ENCODE measurements at regions not wholly inside any gene's neighbourhood (a gene's known extent, or its start where the extent isn't known, plus 50 kb on each side); places are given as distances from the start of the nearest gene placed in this dataset.

DNA sequence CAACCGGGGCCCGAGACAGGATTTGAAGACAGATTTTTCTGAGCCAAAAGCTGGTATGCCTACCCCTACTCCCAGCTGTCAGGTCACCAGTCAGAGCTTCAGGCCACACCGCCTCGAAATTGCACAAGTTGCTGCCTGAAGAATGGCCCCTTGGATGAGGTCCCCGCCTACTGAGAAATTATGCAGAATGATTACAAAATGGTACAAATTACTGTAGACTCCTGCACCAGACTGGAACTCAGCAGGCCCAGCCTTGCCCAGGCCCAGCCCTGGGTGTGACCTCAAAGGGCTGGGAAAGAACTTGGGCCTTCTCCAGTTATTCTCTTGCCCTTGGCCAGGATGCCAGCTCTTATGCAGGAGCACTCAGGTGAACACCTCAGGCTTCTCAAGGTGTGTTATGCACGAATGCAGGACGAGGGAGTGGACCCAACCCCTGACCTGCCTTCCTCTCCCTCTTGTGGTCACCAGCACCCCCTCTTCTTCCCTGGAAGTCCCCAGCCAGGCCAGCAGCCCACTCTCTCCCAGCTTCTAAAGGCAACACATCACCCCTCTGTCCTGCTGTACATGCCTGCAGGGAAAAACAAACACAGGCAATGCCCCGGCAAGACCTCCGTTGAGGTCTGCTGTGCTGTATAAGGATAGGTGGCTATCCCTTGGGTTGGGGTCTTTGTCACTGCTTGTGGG lies 88.7 kb upstream of the NAA20 start:
- Histone ChIP-seq H3K27me3 (ENCODE audit: insufficient read depth, low read length, poor library complexity) (no peaks in the 10 kb centered on the region), H2AFZ (ENCODE audit: low read depth, low read length) (no peak overlapping the region), H3K9me3 (ENCODE audit: insufficient read depth, low read length, severe bottlenecking) (no peaks in the 10 kb centered on the region), H3K4me2 (ENCODE audit: insufficient read depth, low read length) (no peak overlapping the region), H3K36me3 (ENCODE audit: insufficient read depth, low read length) (no peaks in the 10 kb centered on the region), H3K4me1 (ENCODE audit: insufficient read depth, low read length) (no peaks in the 10 kb centered on the region), H4K20me1 (ENCODE audit: insufficient read depth, low read length) (no peaks in the 10 kb centered on the region), H3K27ac (ENCODE audit: low read length) (no peak overlapping the region), H3K79me2 (ENCODE audit: insufficient read depth, low read length) (no peaks in the 10 kb centered on the region), H3K4me3 (ENCODE audit: low read depth in 1 of 2, low read length in 2 of 2) (no peak overlapping the region), H3K9ac (ENCODE audit: low read depth, low read length) (no peak overlapping the region)
- DNase-seq (no peak), ATAC-seq (ENCODE audit: insufficient read depth, low read depth) (no peak)
- TF ChIP-seq, protein P1, sequence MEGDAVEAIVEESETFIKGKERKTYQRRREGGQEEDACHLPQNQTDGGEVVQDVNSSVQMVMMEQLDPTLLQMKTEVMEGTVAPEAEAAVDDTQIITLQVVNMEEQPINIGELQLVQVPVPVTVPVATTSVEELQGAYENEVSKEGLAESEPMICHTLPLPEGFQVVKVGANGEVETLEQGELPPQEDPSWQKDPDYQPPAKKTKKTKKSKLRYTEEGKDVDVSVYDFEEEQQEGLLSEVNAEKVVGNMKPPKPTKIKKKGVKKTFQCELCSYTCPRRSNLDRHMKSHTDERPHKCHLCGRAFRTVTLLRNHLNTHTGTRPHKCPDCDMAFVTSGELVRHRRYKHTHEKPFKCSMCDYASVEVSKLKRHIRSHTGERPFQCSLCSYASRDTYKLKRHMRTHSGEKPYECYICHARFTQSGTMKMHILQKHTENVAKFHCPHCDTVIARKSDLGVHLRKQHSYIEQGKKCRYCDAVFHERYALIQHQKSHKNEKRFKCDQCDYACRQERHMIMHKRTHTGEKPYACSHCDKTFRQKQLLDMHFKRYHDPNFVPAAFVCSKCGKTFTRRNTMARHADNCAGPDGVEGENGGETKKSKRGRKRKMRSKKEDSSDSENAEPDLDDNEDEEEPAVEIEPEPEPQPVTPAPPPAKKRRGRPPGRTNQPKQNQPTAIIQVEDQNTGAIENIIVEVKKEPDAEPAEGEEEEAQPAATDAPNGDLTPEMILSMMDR (IDR thresholded peaks at IDR 0.05; ENCODE audit: borderline replicate concordance, extremely low read depth, low read length, poor library complexity, severe bottlenecking), result no peak
- TF ChIP-seq EZH2 (IDR thresholded peaks at IDR 0.05; ENCODE audit: borderline replicate concordance, low read depth, low read length, severe bottlenecking), result no peak

DNA sequence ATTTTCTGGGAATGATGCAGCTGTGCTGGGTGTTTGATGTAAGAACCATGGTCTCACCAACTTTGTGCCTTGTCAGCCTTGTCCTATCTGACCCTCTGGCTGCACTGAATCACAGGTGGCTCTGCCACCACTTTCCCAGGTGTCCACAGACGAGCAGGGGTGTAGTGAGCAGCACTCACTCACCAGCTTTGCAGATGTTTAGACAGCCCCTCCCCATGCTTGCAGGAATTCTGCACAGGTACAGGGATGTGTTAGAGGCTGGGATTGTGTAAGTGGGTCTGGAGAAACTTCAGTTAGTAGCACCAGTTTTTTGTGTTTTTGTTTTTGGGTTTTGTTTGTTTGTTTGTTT lies 88.2 kb upstream of the NAA20 start:
- no peak overlapping the region for H3K4me3 ChIP-seq (ENCODE audit: low read depth in 1 of 2, low read length in 2 of 2)
- no peak overlapping the region for H3K4me2 ChIP-seq (ENCODE audit: insufficient read depth, low read length)
- ATAC-seq (ENCODE audit: insufficient read depth, low read depth) (no peak), DNase-seq (no peak)
- H3K27me3 ChIP-seq (ENCODE audit: insufficient read depth, low read length, poor library complexity), result no peaks in the 10 kb centered on the region
- no peaks in the 10 kb centered on the region for H4K20me1 ChIP-seq (ENCODE audit: insufficient read depth, low read length)
- H3K4me1 ChIP-seq (ENCODE audit: insufficient read depth, low read length), result no peaks in the 10 kb centered on the region
- H3K79me2 ChIP-seq (ENCODE audit: insufficient read depth, low read length), result no peaks in the 10 kb centered on the region
- no peak overlapping the region for H3K27ac ChIP-seq (ENCODE audit: low read length)
- TF ChIP-seq, protein P1 (IDR thresholded peaks at IDR 0.05; ENCODE audit: borderline replicate concordance, extremely low read depth, low read length, poor library complexity, severe bottlenecking), result no peak
- no peak for TF ChIP-seq EZH2 (IDR thresholded peaks at IDR 0.05; ENCODE audit: borderline replicate concordance, low read depth, low read length, severe bottlenecking)
- H2AFZ ChIP-seq (ENCODE audit: low read depth, low read length), result no peak overlapping the region
- no peaks in the 10 kb centered on the region for H3K36me3 ChIP-seq (ENCODE audit: insufficient read depth, low read length)
- H3K9me3 ChIP-seq (ENCODE audit: insufficient read depth, low read length, severe bottlenecking), result no peaks in the 10 kb centered on the region
- H3K9ac ChIP-seq (ENCODE audit: low read depth, low read length), result no peak overlapping the region

DNA sequence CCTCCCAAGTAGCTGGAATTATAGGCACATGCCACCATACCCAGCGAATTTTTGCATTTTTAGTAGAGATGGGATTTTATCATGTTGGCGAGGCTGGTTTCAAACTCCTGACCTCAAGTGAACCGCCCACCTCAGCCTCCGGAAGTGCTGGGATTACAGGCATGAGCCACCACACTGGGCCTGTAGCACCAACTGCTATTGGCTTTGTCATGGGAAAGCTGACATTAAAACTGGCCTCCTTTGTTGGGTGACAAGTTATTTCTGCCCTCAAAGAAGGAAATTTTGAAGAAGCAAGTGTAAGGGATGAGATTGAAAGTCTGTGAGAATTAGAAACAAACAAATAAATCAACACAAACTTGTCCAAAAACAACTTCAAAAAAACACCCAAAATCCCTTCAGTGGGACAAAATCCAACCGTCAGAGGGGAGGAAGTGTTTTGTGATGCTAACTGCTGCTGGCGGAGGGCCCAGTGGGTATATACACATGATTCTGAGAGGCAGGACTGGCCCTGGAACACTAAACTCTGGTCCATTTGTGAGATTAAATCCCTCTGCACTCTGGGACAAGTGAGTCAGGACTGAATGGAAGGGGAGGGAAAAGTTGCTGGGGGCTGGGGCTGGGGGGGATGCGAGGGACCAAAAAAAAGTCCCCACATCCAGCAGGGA lies 87.5 kb upstream of the NAA20 start:
- Histone ChIP-seq H3K4me2 (ENCODE audit: insufficient read depth, low read length) (no peak overlapping the region), H3K79me2 (ENCODE audit: insufficient read depth, low read length) (no peaks in the 10 kb centered on the region), H2AFZ (ENCODE audit: low read depth, low read length) (no peak overlapping the region), H3K4me1 (ENCODE audit: insufficient read depth, low read length) (no peaks in the 10 kb centered on the region), H3K27me3 (ENCODE audit: insufficient read depth, low read length, poor library complexity) (no peaks in the 10 kb centered on the region), H3K27ac (ENCODE audit: low read length) (no peak overlapping the region), H3K9me3 (ENCODE audit: insufficient read depth, low read length, severe bottlenecking) (no peaks in the 10 kb centered on the region), H3K36me3 (ENCODE audit: insufficient read depth, low read length) (no peaks in the 10 kb centered on the region), H3K4me3 (ENCODE audit: low read depth in 1 of 2, low read length in 2 of 2) (no peak overlapping the region), H4K20me1 (ENCODE audit: insufficient read depth, low read length) (no peaks in the 10 kb centered on the region), H3K9ac (ENCODE audit: low read depth, low read length) (no peak overlapping the region)
- no peak for TF ChIP-seq EZH2 (IDR thresholded peaks at IDR 0.05; ENCODE audit: borderline replicate concordance, low read depth, low read length, severe bottlenecking)
- TF ChIP-seq, protein P1 (IDR thresholded peaks at IDR 0.05; ENCODE audit: borderline replicate concordance, extremely low read depth, low read length, poor library complexity, severe bottlenecking), result no peak
- ATAC-seq (ENCODE audit: insufficient read depth, low read depth), result no peak
- no peak for DNase-seq

All from DND-41 (cell line).